ENCODE measurements at regions not wholly inside any gene's neighbourhood (a gene's known extent, or its start where the extent isn't known, plus 50 kb on each side); places are given as distances from the start of the nearest gene placed in this dataset.

DNA sequence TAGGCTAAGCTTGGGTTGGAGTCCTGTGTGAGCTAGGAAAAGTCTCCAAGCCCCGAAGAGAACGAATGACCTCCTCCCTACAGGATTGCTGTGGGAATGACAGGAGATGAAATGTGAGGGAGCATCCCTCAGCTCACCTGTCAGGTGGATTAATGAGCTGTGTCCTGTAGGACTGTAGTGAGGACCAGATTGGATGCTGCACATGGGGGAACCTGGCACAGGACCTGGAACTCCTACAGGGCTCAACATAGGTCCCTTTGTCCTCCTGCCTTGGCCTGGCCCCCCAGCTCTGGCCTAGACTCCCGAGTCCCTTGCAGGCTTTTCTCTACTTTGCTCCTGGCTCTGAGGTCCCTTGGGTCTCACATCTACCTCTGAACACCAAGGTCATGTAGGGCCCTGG, 155.7 kb downstream of the PTPRU start:
- Histone ChIP-seq H3K9me3 (ENCODE audit: control insufficient read depth in 1 of 2, insufficient read depth in 1 of 2, low read depth in 1 of 2, low read length in 2 of 2) (no peaks in the 10 kb centered on the region), H2AFZ (ENCODE audit: low read depth, low read length, poor library complexity, severe bottlenecking) (no peak overlapping the region), H3K79me2 (ENCODE audit: insufficient read depth, low read length) (no peaks in the 10 kb centered on the region), H4K20me1 (ENCODE audit: insufficient read depth) (no peaks in the 10 kb centered on the region), H3K4me3 (replicated peaks in 1 of 2; ENCODE audit: low read depth in 1 of 2, low read length in 2 of 2) (no peak overlapping the region), H3K36me3 (ENCODE audit: control insufficient read depth in 1 of 2, insufficient read depth in 2 of 2, low read length in 2 of 2) (no peaks in the 10 kb centered on the region), H3K4me1 (ENCODE audit: control insufficient read depth in 1 of 2, insufficient read depth in 2 of 2, low read length in 2 of 2) (no peaks in the 10 kb centered on the region), H3K27me3 (ENCODE audit: insufficient read depth, low read length) (no peaks in the 10 kb centered on the region; the same call in 1 of the 2 replicates), H3K9me2 (ENCODE audit: insufficient read depth) (no peaks in the 10 kb centered on the region), H3K27ac (ENCODE audit: low read depth, low read length) (no peak overlapping the region), H3K9ac (ENCODE audit: low read length) (no peak overlapping the region), H3K4me2 (ENCODE audit: low read length) (no peak overlapping the region)
- TF ChIP-seq, protein P1, sequence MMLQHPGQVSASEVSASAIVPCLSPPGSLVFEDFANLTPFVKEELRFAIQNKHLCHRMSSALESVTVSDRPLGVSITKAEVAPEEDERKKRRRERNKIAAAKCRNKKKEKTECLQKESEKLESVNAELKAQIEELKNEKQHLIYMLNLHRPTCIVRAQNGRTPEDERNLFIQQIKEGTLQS (IDR thresholded peaks at IDR 0.05) = no peak
- TF ChIP-seq SP1 (IDR thresholded peaks at IDR 0.05; ENCODE audit: low read depth) (no peak), SIN3A (IDR thresholded peaks at IDR 0.05; ENCODE audit: low read depth) (no peak), ZNF274 (IDR thresholded peaks at IDR 0.05; ENCODE audit: low read depth, low read length) (no peak), SRF (IDR thresholded peaks at IDR 0.05; ENCODE audit: low read depth) (no peak), ELF1 (IDR thresholded peaks at IDR 0.05; ENCODE audit: borderline replicate concordance, low read depth) (no peak), RAD21 (IDR thresholded peaks at IDR 0.05; ENCODE audit: low read depth) (no peak), POLR2AphosphoS5 (IDR thresholded peaks at IDR 0.05; ENCODE audit: low read depth, low read length) (no peak), POLR2A (IDR thresholded peaks at IDR 0.05; ENCODE audit: borderline replicate concordance, extremely low read depth, insufficient read depth, insufficient read length) (no peak)
- TF ChIP-seq, protein P2, sequence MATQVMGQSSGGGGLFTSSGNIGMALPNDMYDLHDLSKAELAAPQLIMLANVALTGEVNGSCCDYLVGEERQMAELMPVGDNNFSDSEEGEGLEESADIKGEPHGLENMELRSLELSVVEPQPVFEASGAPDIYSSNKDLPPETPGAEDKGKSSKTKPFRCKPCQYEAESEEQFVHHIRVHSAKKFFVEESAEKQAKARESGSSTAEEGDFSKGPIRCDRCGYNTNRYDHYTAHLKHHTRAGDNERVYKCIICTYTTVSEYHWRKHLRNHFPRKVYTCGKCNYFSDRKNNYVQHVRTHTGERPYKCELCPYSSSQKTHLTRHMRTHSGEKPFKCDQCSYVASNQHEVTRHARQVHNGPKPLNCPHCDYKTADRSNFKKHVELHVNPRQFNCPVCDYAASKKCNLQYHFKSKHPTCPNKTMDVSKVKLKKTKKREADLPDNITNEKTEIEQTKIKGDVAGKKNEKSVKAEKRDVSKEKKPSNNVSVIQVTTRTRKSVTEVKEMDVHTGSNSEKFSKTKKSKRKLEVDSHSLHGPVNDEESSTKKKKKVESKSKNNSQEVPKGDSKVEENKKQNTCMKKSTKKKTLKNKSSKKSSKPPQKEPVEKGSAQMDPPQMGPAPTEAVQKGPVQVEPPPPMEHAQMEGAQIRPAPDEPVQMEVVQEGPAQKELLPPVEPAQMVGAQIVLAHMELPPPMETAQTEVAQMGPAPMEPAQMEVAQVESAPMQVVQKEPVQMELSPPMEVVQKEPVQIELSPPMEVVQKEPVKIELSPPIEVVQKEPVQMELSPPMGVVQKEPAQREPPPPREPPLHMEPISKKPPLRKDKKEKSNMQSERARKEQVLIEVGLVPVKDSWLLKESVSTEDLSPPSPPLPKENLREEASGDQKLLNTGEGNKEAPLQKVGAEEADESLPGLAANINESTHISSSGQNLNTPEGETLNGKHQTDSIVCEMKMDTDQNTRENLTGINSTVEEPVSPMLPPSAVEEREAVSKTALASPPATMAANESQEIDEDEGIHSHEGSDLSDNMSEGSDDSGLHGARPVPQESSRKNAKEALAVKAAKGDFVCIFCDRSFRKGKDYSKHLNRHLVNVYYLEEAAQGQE (IDR thresholded peaks at IDR 0.05; ENCODE audit: low read depth) = no peak
- TF ChIP-seq, protein P3, sequence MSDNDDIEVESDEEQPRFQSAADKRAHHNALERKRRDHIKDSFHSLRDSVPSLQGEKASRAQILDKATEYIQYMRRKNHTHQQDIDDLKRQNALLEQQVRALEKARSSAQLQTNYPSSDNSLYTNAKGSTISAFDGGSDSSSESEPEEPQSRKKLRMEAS (IDR thresholded peaks at IDR 0.05) = no peak
- ATAC-seq (no peak), DNase-seq (ENCODE audit: low read depth, low spot score) (no peak)
- CTCF ChIA-PET = interaction anchor here (0.5 kb wide), 1 partner anchor 11 kb away, joined by 3 read pairs; no protein-coding TSS in a partner anchor
- POLR2A ChIA-PET = interaction anchor here (0.6 kb wide), 1 partner anchor 1789 kb away, joined by 3 read pairs; no protein-coding TSS in a partner anchor
- intact Hi-C loops (cut with micrococcal nuclease) = no loop called here
- RAD21 ChIA-PET (ENCODE audit: low non-redundant PET in 1 of 2, low total read pairs in 2 of 2, uncharacterized antibody in 2 of 2, unreplicated experiment in 2 of 2) = no interaction called here
- BruUV-seq (replicated peaks) = no TSS peak

Measured in HCT116 (cell line).